GM23248 (cell line): ENCODE measurements at regions not wholly inside any gene's neighbourhood (a gene's known extent, or its start where the extent isn't known, plus 50 kb on each side); places are given as distances from the start of the nearest gene placed in this dataset.

Experiments used
- EZH2 ChIP-seq: fragments of 200-600 bp; sonication (generic); IDR thresholded peaks from 2 replicates; pipeline ENCODE4 v1.6.1; 2018; ENCODE audit warnings: antibody characterized with exemption, mild to moderate bottlenecking; ENCODE audit not compliant: insufficient read depth, poor library complexity, severe bottlenecking
- EZH2phosphoT487 ChIP-seq: fragments of 200-600 bp; sonication (generic); IDR thresholded peaks from 2 replicates; pipeline ENCODE4 v1.6.1; 2018; ENCODE audit warnings: antibody characterized with exemption, moderate library complexity, mild to moderate bottlenecking, low read depth; ENCODE audit not compliant: insufficient read depth

DNA sequence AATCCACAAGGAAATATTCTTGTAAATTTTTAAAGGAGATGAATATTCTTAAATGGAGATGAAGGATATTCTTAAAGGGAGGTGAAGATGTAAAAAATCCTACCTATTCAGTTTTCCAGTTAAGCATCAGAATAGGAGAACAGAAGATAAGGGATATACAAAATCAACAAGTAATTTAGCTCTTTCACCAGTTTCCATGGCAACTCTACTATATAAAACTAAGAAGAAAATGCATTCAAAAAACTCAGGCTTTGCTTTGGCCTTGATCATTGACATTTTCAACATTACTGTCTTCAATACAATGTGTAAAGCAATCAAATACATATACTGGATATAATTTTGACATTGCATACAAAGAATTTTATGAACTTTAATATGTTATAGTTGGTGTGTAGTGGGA, 622.7 kb upstream of the GRID2 start:
- TF ChIP-seq EZH2 (no peak), EZH2phosphoT487 (no peak)
